ENCODE measurements at regions not wholly inside any gene's neighbourhood (a gene's known extent, or its start where the extent isn't known, plus 50 kb on each side); places are given as distances from the start of the nearest gene placed in this dataset.
A peak's percentile ranks its signal among the peaks of the same experiment; 100 is the strongest.

GRCh38 chr2:9777081-9777480 is 66.2 kb upstream of the TAF1B start:
- no peak for TF ChIP-seq POLR2AphosphoS5 (IDR thresholded peaks at IDR 0.05)
- no peak for TF ChIP-seq POLR2A (IDR thresholded peaks at IDR 0.05)
- no peak for TF ChIP-seq CTCF (IDR thresholded peaks at IDR 0.05)
- no peak for TF ChIP-seq EP300 (IDR thresholded peaks at IDR 0.05; ENCODE audit: low read depth)
- H3K4me3 ChIP-seq: no peak overlapping the region
- H3K36me3 ChIP-seq: no peaks in the 10 kb centered on the region
- no peak for DNase-seq
- H3K9me3 ChIP-seq: no peaks in the 10 kb centered on the region
- no peaks in the 10 kb centered on the region for H3K27me3 ChIP-seq
- no peak overlapping the region for H3K27ac ChIP-seq
- in situ Hi-C loops (cut with MboI; ENCODE audit: low pct_ligation_motif_present in 1 of 4, low pct_unique_long_range_greater_than_20kb in 1 of 4, low sequenced_read_pairs in 3 of 4): no loop called here
- WGBS, 2 donors (ENCODE audit: low coverage in 1 of 2): 93% methylated on average over 6 of the region's 6 CpGs; no CpG with 5 or more reads in 1 of the 2 donors
- peaks cover 0 to 9% (median 2%) of the 10 kb centered on the region in 4 donors for H3K4me1 ChIP-seq
- intact Hi-C loops (cut with DNase I; ENCODE audit: low total_unique reads): no loop called here

GRCh38 chr2:9778012-9778411 is 65.3 kb upstream of the TAF1B start:
- in situ Hi-C loops (cut with MboI; ENCODE audit: low pct_ligation_motif_present in 1 of 4, low pct_unique_long_range_greater_than_20kb in 1 of 4, low sequenced_read_pairs in 3 of 4): no loop called here
- H3K4me1 ChIP-seq: peaks cover 0 to 14% (median 5%) of the 10 kb centered on the region in 4 donors
- no peaks in the 10 kb centered on the region for H3K9me3 ChIP-seq
- intact Hi-C loops (cut with DNase I; ENCODE audit: low total_unique reads): no loop called here
- DNase-seq: peak; percentile 46
- WGBS, 2 donors (ENCODE audit: low coverage in 1 of 2): 74 to 100% methylated on average over 1 to 9 of the region's 9 CpGs
- no peak for TF ChIP-seq POLR2AphosphoS5 (IDR thresholded peaks at IDR 0.05)
- no peak for TF ChIP-seq POLR2A (IDR thresholded peaks at IDR 0.05)
- TF ChIP-seq EP300 (IDR thresholded peaks at IDR 0.05; ENCODE audit: low read depth): no peak
- peak in 4 of 5 experiments; percentile 30 to 56 (median 38) for TF ChIP-seq CTCF (IDR thresholded peaks at IDR 0.05)
- no peak overlapping the region for H3K4me3 ChIP-seq
- H3K27me3 ChIP-seq: no peaks in the 10 kb centered on the region
- H3K27ac ChIP-seq: no peak overlapping the region
- no peaks in the 10 kb centered on the region for H3K36me3 ChIP-seq

GRCh38 chr2:9778471-9779316 is 64.6 kb upstream of the TAF1B start:
- H3K4me1 ChIP-seq: peaks cover 0 to 10% (median 5%) of the 10 kb centered on the region in 4 donors
- H3K4me3 ChIP-seq: no peak overlapping the region
- intact Hi-C loops (cut with DNase I; ENCODE audit: low total_unique reads): no loop called here
- no peaks in the 10 kb centered on the region for H3K9me3 ChIP-seq
- no peaks in the 10 kb centered on the region for H3K27me3 ChIP-seq
- no peak overlapping the region for H3K27ac ChIP-seq
- no peaks in the 10 kb centered on the region for H3K36me3 ChIP-seq
- 74 to 76% methylated on average over 6 to 17 of the region's 17 CpGs for WGBS, 2 donors (ENCODE audit: low coverage in 1 of 2)
- TF ChIP-seq EP300 (IDR thresholded peaks at IDR 0.05; ENCODE audit: low read depth): no peak
- TF ChIP-seq POLR2AphosphoS5 (IDR thresholded peaks at IDR 0.05): no peak
- TF ChIP-seq CTCF (IDR thresholded peaks at IDR 0.05): no peak
- TF ChIP-seq POLR2A (IDR thresholded peaks at IDR 0.05): no peak
- no peak for DNase-seq
- in situ Hi-C loops (cut with MboI; ENCODE audit: low pct_ligation_motif_present in 1 of 4, low pct_unique_long_range_greater_than_20kb in 1 of 4, low sequenced_read_pairs in 3 of 4): no loop called here

- H3K4me1 ChIP-seq: peaks cover 0 to 10% (median 4%) of the 10 kb centered on the region in 4 donors
- H3K27ac ChIP-seq: no peak overlapping the region
- WGBS, 2 donors (ENCODE audit: low coverage in 1 of 2): 70 to 77% methylated on average over 13 to 14 of the region's 14 CpGs
- in situ Hi-C loops (cut with MboI; ENCODE audit: low pct_ligation_motif_present in 1 of 4, low pct_unique_long_range_greater_than_20kb in 1 of 4, low sequenced_read_pairs in 3 of 4) (no loop called here), intact Hi-C loops (cut with DNase I; ENCODE audit: low total_unique reads) (no loop called here)
- DNase-seq: no peak
- no peaks in the 10 kb centered on the region for H3K27me3 ChIP-seq
- no peaks in the 10 kb centered on the region for H3K36me3 ChIP-seq
- H3K9me3 ChIP-seq: no peaks in the 10 kb centered on the region
- TF ChIP-seq EP300 (IDR thresholded peaks at IDR 0.05; ENCODE audit: low read depth): no peak
- TF ChIP-seq CTCF (IDR thresholded peaks at IDR 0.05): no peak
- TF ChIP-seq POLR2AphosphoS5 (IDR thresholded peaks at IDR 0.05): no peak
- TF ChIP-seq POLR2A (IDR thresholded peaks at IDR 0.05): no peak
- no peak overlapping the region for H3K4me3 ChIP-seq
These were observed 63.5 kb upstream of the TAF1B start for GRCh38 chr2:9779596-9780264.
